ENCODE measurements at regions not wholly inside any gene's neighbourhood (a gene's known extent, or its start where the extent isn't known, plus 50 kb on each side); places are given as distances from the start of the nearest gene placed in this dataset.
A peak's percentile ranks its signal among the peaks of the same experiment; 100 is the strongest.
"Not testable (repeated sequence)": the region's sequence is repeated elsewhere in the genome, so short reads cannot be mapped to it uniquely, and the experiment has no call there.

GRCh38 chr5:168128111-168128510, 163.3 kb upstream of the WWC1 start:
- DNase-seq, result no peak

GRCh38 chr5:168128557-168128956, 162.9 kb upstream of the WWC1 start:
- DNase-seq, result no peak

GRCh38 chr5:168131519-168131918, 159.9 kb upstream of the WWC1 start:
- DNase-seq, result no peak

GRCh38 chr5:168132241-168132641, 159.2 kb upstream of the WWC1 start:
- DNase-seq, result no peak

- DNase-seq, result no peak
These were observed 155.5 kb upstream of the WWC1 start for GRCh38 chr5:168135897-168136296.

- DNase-seq, result no peak
These were observed 155.1 kb upstream of the WWC1 start for GRCh38 chr5:168136340-168136739.

- no peak for DNase-seq
These were observed 154.2 kb upstream of the WWC1 start for GRCh38 chr5:168137265-168137664.

GRCh38 chr5:168140241-168140640, 151.2 kb upstream of the WWC1 start:
- DNase-seq, result no peak

GRCh38 chr5:168142402-168142801, 149.0 kb upstream of the WWC1 start:
- no peak for DNase-seq

- not testable (repeated sequence) for DNase-seq
These were observed 147.9 kb upstream of the WWC1 start for GRCh38 chr5:168143521-168143920.

- DNase-seq, result no peak
These were observed 144.3 kb upstream of the WWC1 start for GRCh38 chr5:168147106-168147505.

GRCh38 chr5:168147568-168148360, 143.7 kb upstream of the WWC1 start:
- no peak for DNase-seq

- DNase-seq, result no peak
These were observed 140.4 kb upstream of the WWC1 start for GRCh38 chr5:168151041-168151440.

GRCh38 chr5:168152660-168153059, 138.8 kb upstream of the WWC1 start:
- DNase-seq, result no peak

- DNase-seq, result no peak
These were observed 138.1 kb upstream of the WWC1 start for GRCh38 chr5:168153263-168153875.

GRCh38 chr5:168153876-168154270, 137.6 kb upstream of the WWC1 start:
- DNase-seq, result no peak

- no peak for DNase-seq
These were observed 135.9 kb upstream of the WWC1 start for GRCh38 chr5:168155585-168155984.

GRCh38 chr5:168156170-168156569, 135.3 kb upstream of the WWC1 start:
- DNase-seq, result no peak

- no peak for DNase-seq
These were observed 134.3 kb upstream of the WWC1 start for GRCh38 chr5:168157141-168157540.

GRCh38 chr5:168159425-168159824, 132.0 kb upstream of the WWC1 start:
- DNase-seq, result peak; percentile 13

- DNase-seq, result no peak
These were observed 129.0 kb upstream of the WWC1 start for GRCh38 chr5:168162464-168162863.

GRCh38 chr5:168163966-168164365, 127.5 kb upstream of the WWC1 start:
- no peak for DNase-seq

GRCh38 chr5:168165221-168165914, 126.1 kb upstream of the WWC1 start:
- DNase-seq, result no peak

- no peak for DNase-seq
These were observed 125.5 kb upstream of the WWC1 start for GRCh38 chr5:168165977-168166376.
